HEK293T (cell line): ENCODE measurements at regions not wholly inside any gene's neighbourhood (a gene's known extent, or its start where the extent isn't known, plus 50 kb on each side); places are given as distances from the start of the nearest gene placed in this dataset.
"Not testable (repeated sequence)": the region's sequence is repeated elsewhere in the genome, so short reads cannot be mapped to it uniquely, and the experiment has no call there.

Experiments
- CTCF ChIA-PET: fragments of 350-600 bp; formaldehyde crosslinking; extraction: SDS; loops from one replicate; lab custom pipeline; 2021; ENCODE audit warnings: antibody characterized with exemption, inconsistent platforms; lab: Yijun Ruan, JAX
- POLR2A ChIA-PET: fragments of 350-600 bp; formaldehyde crosslinking; extraction: SDS; loops from one replicate; lab custom pipeline; 2020; ENCODE audit warnings: antibody characterized with exemption, inconsistent platforms; lab: Yijun Ruan, JAX
- DNase-seq: peaks from one replicate; pipeline ENCODE4 v3.0.0; 2012; ENCODE audit warnings: mixed read lengths; ENCODE audit errors: extremely low spot score
- ARNT ChIP-seq: fragments of 450-650 bp; IDR thresholded peaks from 2 replicates; pipeline ENCODE4 v1.6.1; 2017; ENCODE audit warnings: mild to moderate bottlenecking
- BHLHE40 ChIP-seq: fragments of 450-650 bp; IDR thresholded peaks from 2 replicates; pipeline ENCODE4 v1.6.1; 2016; ENCODE audit warnings: mild to moderate bottlenecking, moderate library complexity, borderline replicate concordance
- CTBP1 ChIP-seq: fragments of 450-650 bp; IDR thresholded peaks from 2 replicates; pipeline ENCODE4 v1.6.1; 2016; ENCODE audit warnings: borderline replicate concordance
- ELF4 ChIP-seq: fragments of 450-650 bp; IDR thresholded peaks from 2 replicates; pipeline ENCODE4 v1.6.1; 2017; ENCODE audit warnings: antibody characterized with exemption
- FOXA1 ChIP-seq: fragments of 450-650 bp; IDR thresholded peaks from 2 replicates; pipeline ENCODE4 v1.6.1; 2016; ENCODE audit warnings: mild to moderate bottlenecking
- FOXK2 ChIP-seq: fragments of 450-650 bp; IDR thresholded peaks from 2 replicates; pipeline ENCODE4 v1.6.1; 2016; ENCODE audit warnings: mild to moderate bottlenecking
- FOXM1 ChIP-seq: fragments of 450-650 bp; IDR thresholded peaks from 2 replicates; pipeline ENCODE4 v1.6.1; 2017; ENCODE audit warnings: mild to moderate bottlenecking, borderline replicate concordance
- HDGF ChIP-seq: fragments of 450-650 bp; IDR thresholded peaks from 2 replicates; pipeline ENCODE4 v1.6.1; 2017; ENCODE audit warnings: antibody characterized with exemption, borderline replicate concordance
- L3MBTL2 ChIP-seq: fragments of 450-650 bp; conservative IDR thresholded peaks from 2 replicates; pipeline ENCODE4 v1.6.1; 2016; ENCODE audit warnings: mild to moderate bottlenecking
- LEF1 ChIP-seq: fragments of 450-650 bp; IDR thresholded peaks from 2 replicates; pipeline ENCODE4 v1.6.1; 2017; ENCODE audit warnings: mild to moderate bottlenecking, borderline replicate concordance
- NFRKB ChIP-seq: fragments of 450-650 bp; IDR thresholded peaks from 2 replicates; pipeline ENCODE4 v1.6.1; 2016; ENCODE audit warnings: mild to moderate bottlenecking, moderate library complexity
- PKNOX1 ChIP-seq: fragments of 450-650 bp; IDR thresholded peaks from 2 replicates; pipeline ENCODE4 v1.6.1; 2016
- SP1 ChIP-seq: fragments of 450-650 bp; IDR thresholded peaks from 2 replicates; pipeline ENCODE4 v1.6.1; 2017
- SUZ12 ChIP-seq: fragments of 450-650 bp; IDR thresholded peaks from 2 replicates; pipeline ENCODE4 v1.6.1; 2016; ENCODE audit warnings: mild to moderate bottlenecking
- TARDBP ChIP-seq: fragments of 450-650 bp; IDR thresholded peaks from 2 replicates; pipeline ENCODE4 v1.6.1; 2016
- ZNF384 ChIP-seq: fragments of 450-650 bp; IDR thresholded peaks from 2 replicates; pipeline ENCODE4 v1.6.1; 2016

- DNase-seq = no peak
- no peak for TF ChIP-seq PKNOX1
- TF ChIP-seq FOXA1 = no peak
- TF ChIP-seq ZNF384 = no peak
- no peak for TF ChIP-seq NFRKB
- no peak for TF ChIP-seq ELF4
- TF ChIP-seq L3MBTL2 = no peak
- TF ChIP-seq FOXM1 = no peak
- no peak for TF ChIP-seq SUZ12
- TF ChIP-seq TARDBP = no peak
- TF ChIP-seq BHLHE40 = no peak
- TF ChIP-seq CTBP1 = no peak
- TF ChIP-seq FOXK2 = no peak
- TF ChIP-seq ARNT = no peak
- no peak for TF ChIP-seq SP1
- no peak for TF ChIP-seq LEF1
- TF ChIP-seq HDGF = no peak
- ChIA-PET POLR2A (no interaction called here), CTCF (no interaction called here)
Observed at GRCh38 chr2:83368916-83369315, 1090.2 kb downstream of the SUCLG1 start.

- no peak for DNase-seq
- TF ChIP-seq ARNT (no peak), L3MBTL2 (no peak), TARDBP (no peak), LEF1 (no peak), SP1 (no peak), FOXK2 (no peak), HDGF (no peak), PKNOX1 (no peak), ZNF384 (no peak), BHLHE40 (no peak), NFRKB (no peak), FOXA1 (no peak), SUZ12 (no peak), FOXM1 (no peak), ELF4 (no peak), CTBP1 (no peak)
- CTCF ChIA-PET = no interaction called here
- POLR2A ChIA-PET = no interaction called here
Observed at GRCh38 chr2:83368461-83368860, 1090.6 kb downstream of the SUCLG1 start.

- ChIA-PET POLR2A (no interaction called here), CTCF (no interaction called here)
- DNase-seq = no peak
- no peak for TF ChIP-seq PKNOX1
Observed at GRCh38 chr2:83365476-83365875, 1093.6 kb downstream of the SUCLG1 start.

- DNase-seq = no peak
- POLR2A ChIA-PET = no interaction called here
- no peak for TF ChIP-seq FOXM1
- TF ChIP-seq FOXA1 = no peak
- no peak for TF ChIP-seq PKNOX1
- no peak for TF ChIP-seq SP1
- no peak for TF ChIP-seq CTBP1
- TF ChIP-seq ELF4 = no peak
- TF ChIP-seq NFRKB = no peak
- TF ChIP-seq ARNT = no peak
- TF ChIP-seq TARDBP = no peak
- TF ChIP-seq BHLHE40 = no peak
- TF ChIP-seq L3MBTL2 = no peak
- CTCF ChIA-PET = no interaction called here
Observed at GRCh38 chr2:83364264-83364663, 1094.8 kb downstream of the SUCLG1 start.

- CTCF ChIA-PET, DNase-seq, POLR2A ChIA-PET: not testable (repeated sequence)
Observed at GRCh38 chr2:83363138-83363537, 1095.9 kb downstream of the SUCLG1 start.

GRCh38 chr2:83359336-83359735, 1099.7 kb downstream of the SUCLG1 start:
- CTCF ChIA-PET = no interaction called here
- no peak for TF ChIP-seq SP1
- no peak for TF ChIP-seq LEF1
- no peak for TF ChIP-seq L3MBTL2
- TF ChIP-seq ARNT = no peak
- TF ChIP-seq PKNOX1 = no peak
- no peak for TF ChIP-seq ZNF384
- no peak for TF ChIP-seq BHLHE40
- POLR2A ChIA-PET = no interaction called here
- no peak for DNase-seq
